IPS-15b (cell line): ENCODE measurements at regions not wholly inside any gene's neighbourhood (a gene's known extent, or its start where the extent isn't known, plus 50 kb on each side); places are given as distances from the start of the nearest gene placed in this dataset.

Experiments
- H3K27me3 ChIP-seq: one replicate; pipeline ENCODE4 v1.6.1; 2013; ENCODE audit warnings: low read length; ENCODE audit not compliant: control insufficient read depth, insufficient read depth
- H3K36me3 ChIP-seq: one replicate; pipeline ENCODE4 v1.6.1; 2013; ENCODE audit warnings: low read length; ENCODE audit not compliant: control insufficient read depth, insufficient read depth
- H3K4me1 ChIP-seq: one replicate; pipeline ENCODE4 v1.6.1; 2013; ENCODE audit warnings: mild to moderate bottlenecking, low read length; ENCODE audit not compliant: control insufficient read depth, insufficient read depth
- H3K4me3 ChIP-seq: one replicate; pipeline ENCODE4 v1.5.1; 2013; ENCODE audit warnings: low read depth, low read length
- H3K9ac ChIP-seq: one replicate; pipeline ENCODE4 v1.6.1; 2013; ENCODE audit warnings: low read depth, mild to moderate bottlenecking, low read length
- H3K9me3 ChIP-seq: one replicate; pipeline ENCODE4 v1.6.1; 2013; ENCODE audit warnings: mild to moderate bottlenecking, low read length; ENCODE audit not compliant: control insufficient read depth, insufficient read depth

DNA sequence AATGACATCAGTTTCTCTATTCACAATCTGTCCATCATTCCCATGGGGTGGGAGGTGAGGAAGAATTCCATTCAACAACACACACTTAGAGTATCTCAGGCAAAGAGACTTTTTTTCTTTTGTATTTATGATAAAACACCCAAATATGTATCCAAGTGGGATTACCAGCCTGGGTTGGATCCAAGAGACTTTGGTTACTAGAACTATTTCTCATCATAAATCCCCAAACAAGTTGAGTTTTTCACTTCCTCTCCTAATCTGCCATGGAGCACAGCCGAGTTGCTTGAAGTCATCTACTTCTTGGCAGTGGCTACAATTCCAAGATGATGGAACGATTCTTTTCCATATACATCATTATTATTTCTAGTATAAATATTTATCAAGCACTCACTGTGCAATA lies 209.2 kb upstream of the HMGA2 start:
- Histone ChIP-seq H3K9me3 (no peaks in the 10 kb centered on the region), H3K9ac (no peak overlapping the region), H3K27me3 (no peaks in the 10 kb centered on the region), H3K36me3 (no peaks in the 10 kb centered on the region), H3K4me1 (peaks cover 2% of the 10 kb centered on the region), H3K4me3 (no peak overlapping the region)

DNA sequence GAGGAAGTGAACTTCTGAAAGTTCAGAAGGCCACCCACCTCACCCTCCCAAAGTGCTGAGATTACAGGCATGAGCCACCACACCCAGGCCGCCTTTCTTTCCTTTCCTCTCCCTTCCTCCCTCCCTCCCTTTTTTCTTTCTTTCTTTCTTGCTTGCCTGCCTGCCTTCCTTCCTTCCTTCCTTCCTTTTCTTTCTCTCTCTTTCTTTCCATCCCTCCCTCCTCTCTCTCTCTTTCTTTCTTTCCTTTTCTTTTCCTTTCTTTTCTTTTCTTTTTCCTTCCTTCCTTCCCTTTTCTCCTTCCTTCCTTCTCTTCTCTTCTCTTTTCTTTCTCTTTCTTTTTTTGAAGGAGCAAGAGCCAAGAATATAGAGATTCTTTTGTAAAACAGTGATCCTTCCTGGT lies 208.3 kb upstream of the HMGA2 start:
- no peaks in the 10 kb centered on the region for H3K36me3 ChIP-seq
- H3K9ac ChIP-seq: no peak overlapping the region
- H3K9me3 ChIP-seq: no peaks in the 10 kb centered on the region
- no peaks in the 10 kb centered on the region for H3K27me3 ChIP-seq
- peaks cover 2% of the 10 kb centered on the region for H3K4me1 ChIP-seq
- H3K4me3 ChIP-seq: no peak overlapping the region

DNA sequence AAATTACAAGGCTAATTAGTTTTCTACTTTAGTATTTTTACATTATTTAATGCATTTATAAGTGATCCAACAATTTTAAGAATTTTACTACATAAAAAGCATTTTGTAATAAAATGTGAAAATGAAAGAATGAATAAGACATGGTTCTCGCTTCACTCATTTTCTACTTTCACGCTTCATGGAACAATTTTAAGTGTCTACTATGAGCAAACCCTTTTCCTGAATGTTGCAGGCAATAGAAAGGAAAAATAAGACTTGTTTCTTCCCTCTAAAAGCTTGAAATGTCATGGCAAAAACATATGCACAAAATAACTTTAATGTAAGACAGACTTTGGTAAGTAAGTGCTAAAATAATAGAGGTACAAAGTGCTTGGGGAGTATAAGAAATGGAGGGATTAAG lies 205.7 kb upstream of the HMGA2 start:
- Histone ChIP-seq H3K9me3 (no peaks in the 10 kb centered on the region), H3K9ac (no peak overlapping the region), H3K27me3 (no peaks in the 10 kb centered on the region), H3K4me3 (no peak overlapping the region), H3K36me3 (no peaks in the 10 kb centered on the region), H3K4me1 (peaks cover 2% of the 10 kb centered on the region)

DNA sequence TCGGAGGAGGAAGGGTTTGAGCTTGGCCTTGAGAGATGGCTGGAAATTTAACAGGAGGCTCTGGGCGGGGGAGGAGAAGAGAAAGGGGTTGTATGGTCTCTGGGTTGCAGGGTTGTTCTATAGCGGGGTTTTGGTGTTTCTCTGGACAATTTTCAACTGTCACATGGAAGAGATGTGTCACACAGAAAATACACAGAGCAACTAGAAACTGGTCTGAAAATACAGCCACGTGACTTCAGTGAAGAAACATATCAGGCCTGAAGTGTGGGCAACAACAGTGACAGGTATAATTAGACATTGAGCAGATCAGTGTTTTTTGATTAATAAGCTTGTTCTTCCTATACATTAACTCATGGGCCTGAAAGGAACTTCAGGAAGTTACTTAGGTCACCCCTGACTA lies 205.3 kb upstream of the HMGA2 start:
- Histone ChIP-seq H3K36me3 (no peaks in the 10 kb centered on the region), H3K9me3 (no peaks in the 10 kb centered on the region), H3K4me1 (peaks cover 2% of the 10 kb centered on the region), H3K9ac (no peak overlapping the region), H3K27me3 (no peaks in the 10 kb centered on the region), H3K4me3 (no peak overlapping the region)

DNA sequence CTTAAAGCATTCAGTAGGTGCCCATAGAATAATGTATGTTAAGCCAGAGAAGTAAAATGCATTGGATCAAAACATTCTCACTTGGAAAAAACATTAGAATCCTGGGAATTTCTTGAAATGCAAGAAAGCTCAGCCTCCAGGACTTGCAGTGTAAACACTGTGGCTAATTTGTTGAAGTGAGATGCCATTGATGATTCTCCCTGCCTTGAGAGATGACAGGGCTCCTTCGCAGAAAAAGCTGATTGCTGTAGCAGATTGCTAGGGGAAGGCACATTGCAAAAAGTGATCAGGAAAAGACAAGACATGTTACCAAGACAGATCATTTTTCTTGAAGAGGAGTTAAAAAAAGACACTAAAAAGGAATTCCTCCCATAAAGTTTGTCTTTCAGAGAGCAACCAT lies 204.2 kb upstream of the HMGA2 start:
- H3K9me3 ChIP-seq: no peaks in the 10 kb centered on the region
- H3K4me3 ChIP-seq: no peak overlapping the region
- no peak overlapping the region for H3K9ac ChIP-seq
- H3K27me3 ChIP-seq: no peaks in the 10 kb centered on the region
- H3K36me3 ChIP-seq: no peaks in the 10 kb centered on the region
- peaks cover 2% of the 10 kb centered on the region for H3K4me1 ChIP-seq

DNA sequence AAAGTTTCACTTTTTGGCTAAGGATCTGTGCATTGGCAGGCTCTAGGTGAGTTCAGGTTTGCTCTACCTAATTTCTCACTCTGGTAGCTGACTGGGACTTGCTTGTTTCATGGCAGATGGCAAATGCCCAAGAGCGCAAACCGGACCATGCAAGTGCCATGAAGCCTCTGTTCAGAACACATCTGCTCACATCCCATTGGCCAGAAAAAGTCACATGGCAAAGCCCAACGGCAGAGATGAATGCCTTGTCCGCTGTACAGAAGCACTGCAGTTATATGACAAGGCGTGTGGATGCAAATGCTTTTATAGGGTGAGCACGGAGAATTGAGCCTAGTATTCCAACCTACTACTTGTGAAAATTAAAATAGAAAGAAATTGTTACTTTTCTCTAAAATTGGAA lies 202.2 kb upstream of the HMGA2 start:
- Histone ChIP-seq H3K9me3 (no peaks in the 10 kb centered on the region), H3K27me3 (no peaks in the 10 kb centered on the region), H3K4me1 (peaks cover 2% of the 10 kb centered on the region), H3K36me3 (no peaks in the 10 kb centered on the region), H3K4me3 (no peak overlapping the region), H3K9ac (no peak overlapping the region)

DNA sequence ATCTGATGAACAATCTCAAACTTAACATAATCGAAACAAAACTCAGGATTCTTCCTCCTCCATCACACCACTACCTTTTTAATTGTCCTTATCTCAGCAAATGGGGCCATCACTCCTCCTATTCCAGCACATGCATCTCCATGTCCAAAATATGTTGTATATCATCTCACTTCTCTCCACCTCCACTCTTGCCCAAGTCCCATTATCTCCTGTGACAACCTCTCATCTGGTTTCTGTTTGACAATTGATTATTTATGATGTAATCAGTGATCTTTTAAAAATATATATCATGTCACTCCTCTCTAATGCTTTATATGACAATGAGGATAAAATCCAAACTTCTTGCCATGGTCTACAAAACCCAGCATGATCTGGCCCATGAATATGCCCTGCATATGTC lies 200.8 kb upstream of the HMGA2 start:
- Histone ChIP-seq H3K9ac (no peak overlapping the region), H3K4me3 (no peak overlapping the region), H3K4me1 (peaks cover 2% of the 10 kb centered on the region), H3K9me3 (no peaks in the 10 kb centered on the region), H3K27me3 (no peaks in the 10 kb centered on the region), H3K36me3 (no peaks in the 10 kb centered on the region)

DNA sequence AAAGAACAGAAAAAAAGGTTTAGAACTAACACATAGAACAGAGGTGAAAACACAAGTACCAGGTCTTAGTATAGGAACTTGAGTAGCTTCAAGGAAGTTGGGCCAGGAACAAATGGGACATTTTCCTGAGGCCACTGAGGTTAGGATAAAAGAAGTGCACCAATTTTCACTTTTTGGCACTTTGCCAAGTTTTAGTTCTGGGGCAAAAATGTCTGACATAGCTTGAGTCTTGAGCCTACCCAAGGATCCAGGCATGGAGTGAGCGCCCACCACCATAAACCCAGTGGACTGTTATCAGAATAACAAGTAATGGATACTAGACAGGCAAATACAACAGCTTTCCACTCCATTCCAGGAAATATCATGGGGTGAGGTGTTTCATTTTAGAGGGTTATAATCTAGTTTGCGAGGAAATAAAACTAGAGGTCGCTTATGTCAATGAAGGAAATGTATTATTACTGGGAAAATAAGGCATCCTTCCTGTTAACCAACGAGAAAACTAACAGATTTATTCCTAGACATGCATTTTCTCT lies 199.7 kb upstream of the HMGA2 start:
- Histone ChIP-seq H3K4me1 (no peaks in the 10 kb centered on the region), H3K36me3 (no peaks in the 10 kb centered on the region), H3K27me3 (no peaks in the 10 kb centered on the region), H3K9me3 (no peaks in the 10 kb centered on the region), H3K9ac (no peak overlapping the region), H3K4me3 (no peak overlapping the region)

DNA sequence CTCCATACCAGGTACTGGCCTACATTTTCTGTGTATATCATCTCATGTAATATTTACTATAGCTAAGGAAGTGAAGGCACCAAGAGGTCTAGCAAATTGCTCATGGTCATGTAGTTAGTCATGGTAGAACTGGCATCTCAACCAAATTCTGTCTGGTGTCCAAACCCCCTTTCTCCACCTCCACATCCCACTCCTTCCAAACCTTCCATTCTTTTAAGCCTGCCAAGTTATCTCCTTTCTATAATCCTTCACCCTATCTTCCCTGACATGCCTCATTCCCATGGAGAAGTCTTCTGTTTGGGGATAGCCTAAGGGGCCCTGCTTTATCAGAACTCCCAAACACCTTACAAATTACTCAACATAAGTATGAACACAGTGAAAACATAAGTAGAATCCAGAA lies 196.2 kb upstream of the HMGA2 start:
- Histone ChIP-seq H3K4me1 (no peaks in the 10 kb centered on the region), H3K4me3 (no peak overlapping the region), H3K27me3 (no peaks in the 10 kb centered on the region), H3K36me3 (no peaks in the 10 kb centered on the region), H3K9me3 (no peaks in the 10 kb centered on the region), H3K9ac (no peak overlapping the region)

DNA sequence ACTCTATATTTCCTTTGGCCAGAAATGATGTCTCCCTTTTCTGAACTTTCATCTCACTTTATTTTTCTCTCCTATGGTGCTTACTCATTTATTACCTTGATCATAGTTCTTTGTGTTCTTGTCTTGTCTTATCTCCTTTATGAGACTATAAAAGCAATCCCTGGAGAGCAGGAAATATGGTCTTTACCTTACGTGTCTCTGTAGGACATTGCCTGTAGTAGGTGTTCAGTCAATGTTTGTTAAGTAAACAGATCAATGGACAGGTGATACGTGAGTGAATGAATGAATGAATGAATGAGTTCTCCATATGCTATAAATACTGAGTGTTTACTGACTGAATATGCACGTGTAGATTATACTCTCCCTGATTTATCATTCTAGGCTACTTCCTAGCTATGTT lies 193.7 kb upstream of the HMGA2 start:
- Histone ChIP-seq H3K9ac (no peak overlapping the region), H3K36me3 (no peaks in the 10 kb centered on the region), H3K27me3 (no peaks in the 10 kb centered on the region), H3K4me1 (peaks cover 3% of the 10 kb centered on the region), H3K4me3 (no peak overlapping the region), H3K9me3 (no peaks in the 10 kb centered on the region)

DNA sequence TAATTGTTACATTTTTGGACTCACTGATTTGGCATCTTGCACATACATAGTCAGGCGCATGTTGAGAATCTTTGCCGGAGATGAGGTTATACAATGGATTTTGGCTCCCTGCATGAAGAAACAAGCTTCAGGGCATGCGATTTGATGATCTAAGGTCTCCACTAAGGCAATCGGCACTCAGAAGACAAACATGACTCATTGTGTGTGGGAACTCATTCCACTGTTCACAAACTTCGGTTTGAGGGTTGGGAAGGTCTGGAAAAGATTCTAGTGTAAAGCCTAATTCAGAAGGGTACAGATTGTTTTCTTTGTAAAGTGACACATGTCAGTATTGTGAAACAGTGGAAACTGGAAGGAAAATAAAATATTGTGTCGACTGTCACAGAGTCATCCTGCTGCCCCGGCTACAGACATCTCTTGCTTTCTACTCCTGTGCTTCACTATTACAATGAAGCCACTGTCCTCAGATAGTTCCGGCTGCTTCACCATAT lies 192.6 kb upstream of the HMGA2 start:
- H3K36me3 ChIP-seq: no peaks in the 10 kb centered on the region
- no peaks in the 10 kb centered on the region for H3K9me3 ChIP-seq
- H3K4me3 ChIP-seq: no peak overlapping the region
- peaks cover 3% of the 10 kb centered on the region for H3K4me1 ChIP-seq
- no peak overlapping the region for H3K9ac ChIP-seq
- H3K27me3 ChIP-seq: no peaks in the 10 kb centered on the region

DNA sequence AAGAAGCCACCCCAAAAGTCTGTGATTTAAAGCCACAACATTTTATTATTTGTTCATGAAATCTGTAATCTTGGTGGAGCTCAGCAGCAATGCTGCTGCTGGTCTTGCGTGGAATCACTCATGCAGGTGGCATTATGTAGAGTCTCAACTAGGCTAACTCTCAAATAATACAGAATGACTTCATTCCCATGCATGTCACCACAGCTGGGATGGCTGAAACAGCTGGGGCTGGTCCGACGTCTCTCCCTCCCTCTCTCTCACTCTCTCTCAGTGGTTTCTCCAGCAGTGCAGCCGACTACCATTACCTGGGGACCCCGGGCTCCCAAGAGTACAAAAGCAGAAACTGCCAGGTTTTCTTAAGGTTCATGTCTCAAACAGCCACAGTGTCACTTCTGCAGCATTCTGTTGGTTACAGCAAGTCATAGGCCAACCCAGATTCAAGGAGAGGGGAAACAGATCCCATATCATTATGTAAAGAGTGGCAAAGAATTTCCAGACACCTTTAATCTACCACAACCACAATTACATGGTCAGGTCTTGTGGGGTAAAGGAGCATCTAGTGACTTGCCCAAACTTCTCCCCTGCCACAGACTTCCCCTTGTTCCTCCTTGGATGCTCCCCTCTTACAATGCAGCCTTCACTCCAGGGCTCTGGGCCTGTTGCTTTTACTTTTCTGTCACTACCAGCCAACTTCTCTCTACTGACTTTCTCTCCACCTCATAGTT lies 192.0 kb upstream of the HMGA2 start:
- H3K4me3 ChIP-seq: no peak overlapping the region
- peaks cover 3% of the 10 kb centered on the region for H3K4me1 ChIP-seq
- no peaks in the 10 kb centered on the region for H3K27me3 ChIP-seq
- no peaks in the 10 kb centered on the region for H3K36me3 ChIP-seq
- H3K9ac ChIP-seq: no peak overlapping the region
- no peaks in the 10 kb centered on the region for H3K9me3 ChIP-seq
